ENCODE measurements at regions not wholly inside any gene's neighbourhood (a gene's known extent, or its start where the extent isn't known, plus 50 kb on each side); places are given as distances from the start of the nearest gene placed in this dataset.

- FAIRE-seq (no peak), DNase-seq (ENCODE audit: low spot score) (no peak)
Observed at GRCh38 chr1:59081181-59081580, 215.7 kb upstream of the FGGY start.

DNA sequence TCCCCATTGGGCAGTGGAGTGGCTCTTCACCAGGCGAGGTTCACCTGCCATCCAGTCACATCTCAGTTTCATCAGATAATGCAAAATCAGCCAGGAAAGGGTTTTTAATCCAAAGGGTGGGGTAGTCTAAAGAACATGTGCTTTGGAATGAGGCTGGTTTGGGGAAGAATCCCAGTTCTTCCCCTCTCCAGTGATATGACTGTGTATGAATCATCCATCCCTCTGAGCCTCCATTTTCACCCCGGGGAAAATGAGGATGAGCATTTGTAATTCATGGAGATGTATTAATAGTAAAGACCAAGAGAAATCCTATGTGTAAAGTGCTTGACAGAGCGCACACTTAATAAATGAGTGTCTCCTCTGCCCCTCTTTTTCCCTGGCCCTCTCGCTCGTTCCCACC is 215.1 kb upstream of the FGGY start:
- DNase-seq (ENCODE audit: low spot score): no peak
- no peak for FAIRE-seq

GRCh38 chr1:59083946-59084865 is 212.7 kb upstream of the FGGY start:
- DNase-seq (ENCODE audit: low spot score): no peak
- no peak for FAIRE-seq

GRCh38 chr1:59085101-59085500 is 211.8 kb upstream of the FGGY start:
- no peak for FAIRE-seq

GRCh38 chr1:59089036-59089798 is 207.7 kb upstream of the FGGY start:
- no peak for FAIRE-seq
- DNase-seq (ENCODE audit: low spot score): no peak

More at GRCh38 chr1:59085101-59085500, 211.8 kb upstream of the FGGY start:
- no peak for DNase-seq (ENCODE audit: low spot score)

DNA sequence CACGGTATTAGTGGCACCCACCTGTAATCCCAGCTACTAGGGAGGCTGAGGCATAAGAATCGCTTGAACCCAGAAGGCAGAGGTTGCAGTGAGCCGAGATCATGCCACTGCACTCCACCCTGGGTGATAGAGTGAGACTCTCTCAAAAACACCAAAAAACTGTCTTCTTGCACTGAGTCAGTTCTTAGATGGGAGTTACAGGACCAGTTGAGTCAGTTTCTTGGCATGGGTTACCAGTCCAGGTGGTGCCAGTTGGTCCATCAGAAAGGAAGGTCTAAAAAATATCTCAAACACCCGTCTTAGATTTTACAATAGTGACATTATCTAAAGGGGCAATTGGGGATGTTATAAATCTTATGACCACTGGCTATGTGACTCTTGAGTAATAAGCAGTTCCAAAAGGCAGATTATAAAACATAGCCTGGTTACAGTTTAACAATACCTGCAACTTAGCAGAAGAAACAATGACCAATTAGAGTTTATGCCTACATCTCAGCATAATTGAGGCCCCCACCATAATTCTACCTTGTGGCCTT is 206.9 kb upstream of the FGGY start:
- no peak for FAIRE-seq

GRCh38 chr1:59092126-59092525 is 204.8 kb upstream of the FGGY start:
- no peak for FAIRE-seq
- no peak for DNase-seq (ENCODE audit: low spot score)

More for the DNA sequence above, 206.9 kb upstream of the FGGY start:
- DNase-seq (ENCODE audit: low spot score): no peak

GRCh38 chr1:59094001-59094400 is 202.9 kb upstream of the FGGY start:
- FAIRE-seq: no peak

DNA sequence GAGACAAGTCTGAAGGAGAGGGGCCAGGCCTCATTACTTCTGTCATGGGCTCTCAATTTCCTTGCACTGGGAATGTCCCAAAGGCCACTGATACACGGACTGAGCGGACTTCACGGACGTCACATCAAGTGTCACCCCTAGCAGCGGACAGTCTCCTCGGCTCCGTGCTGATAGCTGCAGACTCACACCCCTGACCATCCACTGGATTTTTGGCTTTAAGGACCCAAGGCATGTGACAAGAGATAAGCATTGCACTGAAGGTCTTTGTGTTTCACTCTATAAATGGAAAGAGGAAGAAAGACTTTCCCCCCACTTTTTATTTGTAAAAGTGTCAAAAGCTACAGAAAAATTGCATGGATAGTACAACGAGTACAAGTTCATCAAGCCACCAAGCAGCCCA is 200.4 kb upstream of the FGGY start:
- DNase-seq (ENCODE audit: low spot score) (no peak), FAIRE-seq (no peak)

More at GRCh38 chr1:59094001-59094400, 202.9 kb upstream of the FGGY start:
- no peak for DNase-seq (ENCODE audit: low spot score)

GRCh38 chr1:59098655-59099054 is 198.2 kb upstream of the FGGY start:
- DNase-seq (ENCODE audit: low spot score): no peak
- no peak for FAIRE-seq

GRCh38 chr1:59100708-59101374 is 196.1 kb upstream of the FGGY start:
- FAIRE-seq: no peak
- no peak for DNase-seq (ENCODE audit: low spot score)

- no peak for FAIRE-seq
Observed at GRCh38 chr1:59101518-59101917, 195.4 kb upstream of the FGGY start.

GRCh38 chr1:59103457-59103856 is 193.4 kb upstream of the FGGY start:
- DNase-seq (ENCODE audit: low spot score) (no peak), FAIRE-seq (no peak)

More at GRCh38 chr1:59101518-59101917, 195.4 kb upstream of the FGGY start:
- DNase-seq (ENCODE audit: low spot score): no peak

DNA sequence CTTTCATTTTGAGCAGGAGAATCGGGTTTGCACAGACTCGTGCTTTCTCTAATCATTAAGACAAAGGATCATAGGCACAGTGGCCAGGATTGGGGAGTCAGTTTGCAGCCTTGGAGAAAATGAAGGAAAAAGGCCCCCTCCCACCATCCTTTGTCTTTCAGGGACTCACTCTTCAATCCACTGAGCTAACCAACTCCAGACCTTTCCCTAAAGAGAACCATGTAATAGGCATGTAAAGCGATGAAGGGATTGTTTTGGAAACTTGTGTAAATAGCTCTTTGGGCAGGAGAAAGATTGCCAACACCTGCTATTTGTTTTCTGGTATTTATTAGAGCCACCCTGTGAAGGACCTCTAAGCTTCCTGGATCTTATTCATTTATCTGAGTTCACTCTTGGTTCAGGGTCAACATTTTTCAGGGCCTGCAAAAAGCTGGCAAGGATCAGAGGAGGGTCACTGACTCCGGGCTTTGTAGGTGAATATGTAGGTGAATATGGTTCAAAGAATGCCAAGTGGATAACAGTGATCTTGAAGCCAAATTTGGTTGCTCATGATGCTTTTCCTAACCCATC is 192.6 kb upstream of the FGGY start:
- FAIRE-seq: no peak

GRCh38 chr1:59105548-59106507 is 191.1 kb upstream of the FGGY start:
- no peak for DNase-seq (ENCODE audit: low spot score)
- no peak for FAIRE-seq

More for the DNA sequence above, 192.6 kb upstream of the FGGY start:
- DNase-seq (ENCODE audit: low spot score): no peak

- DNase-seq (ENCODE audit: low spot score) (no peak), FAIRE-seq (no peak)
Observed at GRCh38 chr1:59107516-59107915, 189.4 kb upstream of the FGGY start.

GRCh38 chr1:59107916-59108315 is 189.0 kb upstream of the FGGY start:
- FAIRE-seq: no peak
- DNase-seq (ENCODE audit: low spot score): no peak

DNA sequence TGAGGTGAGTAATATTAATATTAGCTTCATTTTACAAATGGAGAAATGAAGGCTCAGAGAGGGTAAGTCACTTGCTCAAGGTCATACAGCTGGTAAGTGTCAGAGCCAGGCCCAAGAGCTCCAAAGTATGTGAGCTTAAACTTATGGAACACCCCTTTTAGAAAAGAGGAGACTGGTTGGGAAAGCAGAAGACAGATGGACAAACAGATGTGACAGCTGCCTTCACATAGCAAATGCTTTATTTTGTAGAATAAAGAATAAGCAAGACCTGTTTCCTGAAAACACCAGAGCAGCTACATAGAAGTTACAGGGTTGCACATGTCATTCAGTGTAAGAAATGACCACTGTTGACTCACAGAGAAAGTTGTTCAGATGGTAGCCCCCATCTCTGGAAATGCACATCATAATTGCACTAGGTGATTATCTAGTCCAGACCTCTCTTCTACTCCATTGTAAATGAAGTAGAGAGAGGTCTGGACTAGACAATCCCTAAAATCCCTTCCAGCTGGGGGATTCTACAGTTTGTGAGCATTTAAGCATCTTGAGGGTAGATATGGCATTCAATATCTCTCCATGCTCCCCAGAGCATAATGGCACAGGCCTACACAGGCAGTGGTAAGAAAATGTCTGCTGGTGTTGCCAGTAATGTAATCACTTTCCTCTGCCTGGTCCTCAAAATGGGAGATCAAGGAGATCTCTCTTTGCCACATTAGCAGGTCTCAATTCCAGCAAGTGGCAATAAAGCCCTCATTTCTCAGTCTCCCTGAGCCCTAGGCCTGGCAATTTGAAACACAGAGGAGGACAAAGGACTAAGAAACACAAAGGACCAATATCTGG is 188.2 kb upstream of the FGGY start:
- no peak for DNase-seq (ENCODE audit: low spot score)
- no peak for FAIRE-seq

- no peak for FAIRE-seq
- DNase-seq (ENCODE audit: low spot score): no peak
Observed at GRCh38 chr1:59110271-59110670, 186.6 kb upstream of the FGGY start.
